GM10266 (cell line): ENCODE measurements at regions not wholly inside any gene's neighbourhood (a gene's known extent, or its start where the extent isn't known, plus 50 kb on each side); places are given as distances from the start of the nearest gene placed in this dataset.

Experiments
- DNase-seq: peaks from one replicate; pipeline ENCODE4 v3.0.0; 2012; ENCODE audit errors: extremely low spot score
- TF ChIP-seq, protein P1 (sequence below): IDR thresholded peaks from 2 replicates; pipeline ENCODE4 v1.5.1; 2012; ENCODE audit warnings: mild to moderate bottlenecking, low read depth; ENCODE audit not compliant: control insufficient read depth, insufficient read depth; ENCODE audit errors: missing control alignments

DNA sequence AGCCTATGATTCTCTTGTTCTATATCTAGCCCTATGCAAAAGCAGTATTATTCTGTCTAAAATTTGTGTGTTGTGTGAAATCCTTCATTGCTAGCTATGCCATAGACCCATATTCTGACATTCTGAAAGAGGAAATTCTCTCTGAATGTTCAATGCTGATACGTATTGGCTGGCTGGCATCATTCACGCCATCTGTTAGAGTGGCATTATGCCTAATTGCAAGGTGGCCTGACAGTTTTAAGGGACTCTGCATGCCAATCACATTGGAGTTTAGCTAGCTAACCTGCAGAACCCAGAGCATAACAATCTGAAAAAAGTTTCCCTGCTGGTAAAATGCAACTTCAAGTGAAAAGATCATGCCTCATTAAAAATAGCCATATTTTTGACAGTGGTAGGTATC lies 316.0 kb downstream of the SOX11 start:
- TF ChIP-seq, protein P1, sequence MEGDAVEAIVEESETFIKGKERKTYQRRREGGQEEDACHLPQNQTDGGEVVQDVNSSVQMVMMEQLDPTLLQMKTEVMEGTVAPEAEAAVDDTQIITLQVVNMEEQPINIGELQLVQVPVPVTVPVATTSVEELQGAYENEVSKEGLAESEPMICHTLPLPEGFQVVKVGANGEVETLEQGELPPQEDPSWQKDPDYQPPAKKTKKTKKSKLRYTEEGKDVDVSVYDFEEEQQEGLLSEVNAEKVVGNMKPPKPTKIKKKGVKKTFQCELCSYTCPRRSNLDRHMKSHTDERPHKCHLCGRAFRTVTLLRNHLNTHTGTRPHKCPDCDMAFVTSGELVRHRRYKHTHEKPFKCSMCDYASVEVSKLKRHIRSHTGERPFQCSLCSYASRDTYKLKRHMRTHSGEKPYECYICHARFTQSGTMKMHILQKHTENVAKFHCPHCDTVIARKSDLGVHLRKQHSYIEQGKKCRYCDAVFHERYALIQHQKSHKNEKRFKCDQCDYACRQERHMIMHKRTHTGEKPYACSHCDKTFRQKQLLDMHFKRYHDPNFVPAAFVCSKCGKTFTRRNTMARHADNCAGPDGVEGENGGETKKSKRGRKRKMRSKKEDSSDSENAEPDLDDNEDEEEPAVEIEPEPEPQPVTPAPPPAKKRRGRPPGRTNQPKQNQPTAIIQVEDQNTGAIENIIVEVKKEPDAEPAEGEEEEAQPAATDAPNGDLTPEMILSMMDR: no peak

DNA sequence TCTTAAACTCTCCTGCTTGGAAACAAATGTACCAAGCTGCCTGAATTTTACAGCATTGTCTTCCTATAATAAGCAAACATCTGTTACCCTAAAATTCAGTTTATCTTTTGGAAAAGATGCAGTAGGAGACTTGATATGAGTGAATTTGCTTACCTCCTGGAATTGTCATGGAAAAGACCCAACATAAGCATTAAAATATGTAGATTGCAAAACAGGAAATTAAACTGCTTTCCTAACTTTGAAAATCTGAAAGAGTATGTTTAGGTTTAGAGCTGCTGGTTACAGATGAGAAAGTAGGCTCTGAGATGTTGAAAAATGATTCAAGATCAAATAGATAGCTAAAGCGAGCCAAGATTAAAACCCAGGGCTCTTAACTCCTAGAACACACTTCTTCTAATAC lies 316.5 kb downstream of the SOX11 start:
- TF ChIP-seq, protein P1: no peak
- no peak for DNase-seq

More for the DNA sequence above, 316.0 kb downstream of the SOX11 start:
- DNase-seq: no peak

DNA sequence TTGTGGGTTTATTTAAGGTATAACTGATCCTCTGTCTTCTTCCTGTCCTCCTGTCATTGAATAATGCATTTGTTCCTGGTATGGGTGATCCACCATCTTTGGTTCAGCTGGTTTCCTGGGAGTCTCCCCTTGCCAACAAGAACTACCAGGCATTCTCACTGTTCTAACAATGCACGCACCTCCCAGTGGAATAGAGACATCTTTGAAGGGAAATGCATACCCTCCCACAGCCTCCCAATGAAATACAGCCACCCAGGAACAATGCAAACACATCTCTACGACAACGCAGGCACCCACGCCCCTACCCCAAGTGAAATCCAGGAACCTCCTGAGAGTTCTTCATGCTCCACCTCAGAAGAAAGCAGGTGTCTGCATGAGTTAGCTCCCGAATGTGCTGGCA lies 318.0 kb downstream of the SOX11 start:
- TF ChIP-seq, protein P1: no peak
- no peak for DNase-seq

DNA sequence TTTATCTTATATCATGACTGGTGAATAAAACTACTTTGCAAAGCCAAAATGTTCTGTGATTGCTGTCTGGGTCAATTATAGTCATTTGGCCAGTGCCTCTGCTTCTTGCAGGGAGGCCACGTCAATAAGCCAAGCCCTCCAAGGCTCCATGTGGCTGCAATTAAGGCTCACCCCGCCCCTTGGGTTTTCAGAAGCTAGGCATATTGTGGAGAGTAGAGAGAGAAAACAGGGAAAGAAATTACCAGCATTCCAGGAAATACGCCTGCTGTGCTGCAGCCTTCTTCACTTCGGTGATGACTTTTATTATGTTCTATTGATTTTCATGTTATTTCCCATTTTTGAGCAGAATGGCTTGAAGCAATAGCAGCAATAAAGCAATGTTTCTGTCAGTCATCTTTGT lies 319.7 kb downstream of the SOX11 start:
- TF ChIP-seq, protein P1: no peak
- DNase-seq: no peak

DNA sequence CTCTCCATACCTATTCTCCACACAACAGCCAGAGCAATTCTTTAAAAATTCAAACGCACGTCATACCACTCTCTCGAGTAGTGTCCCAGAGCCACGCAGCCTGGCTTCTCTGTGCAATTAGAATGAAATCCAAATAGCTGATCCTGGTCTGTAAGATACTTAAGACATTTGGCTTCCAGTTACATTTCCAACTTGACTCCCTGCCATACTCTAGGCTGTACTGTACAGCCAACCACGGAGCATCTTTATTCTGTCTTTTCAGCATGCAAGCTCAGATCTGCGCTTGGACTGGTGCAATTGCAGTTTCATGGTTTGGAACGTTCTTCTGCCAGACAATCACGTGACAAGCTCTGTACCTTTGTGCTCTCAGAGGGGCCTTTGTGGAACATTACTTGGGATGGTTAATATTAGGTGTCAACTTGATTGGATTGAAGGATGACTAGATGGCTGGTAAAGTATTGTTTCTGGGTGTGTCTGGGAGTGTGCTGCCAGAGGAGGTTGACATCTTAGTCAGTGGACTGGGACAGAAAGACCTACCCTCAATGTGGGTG lies 325.6 kb downstream of the SOX11 start:
- TF ChIP-seq, protein P1: no peak
- DNase-seq: no peak

DNA sequence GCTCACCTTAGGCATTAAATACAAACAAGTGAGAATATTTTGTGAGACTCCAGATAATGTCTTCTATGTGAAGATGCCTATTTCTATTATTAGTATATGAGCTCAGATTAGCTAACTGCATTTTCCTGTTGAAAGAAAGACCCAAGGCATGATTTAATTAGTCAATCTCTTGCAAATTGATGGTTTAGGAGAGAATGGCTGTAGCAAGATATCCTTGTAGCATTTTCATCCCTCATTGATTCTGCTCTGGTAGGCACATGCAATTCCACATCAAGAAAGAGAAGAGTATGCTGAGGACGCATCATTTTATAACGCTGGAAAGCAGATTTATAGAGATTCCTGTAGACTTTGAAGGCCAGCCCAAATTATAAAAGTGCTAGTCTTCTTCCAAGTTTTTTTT lies 332.0 kb downstream of the SOX11 start:
- TF ChIP-seq, protein P1: no peak
- no peak for DNase-seq

DNA sequence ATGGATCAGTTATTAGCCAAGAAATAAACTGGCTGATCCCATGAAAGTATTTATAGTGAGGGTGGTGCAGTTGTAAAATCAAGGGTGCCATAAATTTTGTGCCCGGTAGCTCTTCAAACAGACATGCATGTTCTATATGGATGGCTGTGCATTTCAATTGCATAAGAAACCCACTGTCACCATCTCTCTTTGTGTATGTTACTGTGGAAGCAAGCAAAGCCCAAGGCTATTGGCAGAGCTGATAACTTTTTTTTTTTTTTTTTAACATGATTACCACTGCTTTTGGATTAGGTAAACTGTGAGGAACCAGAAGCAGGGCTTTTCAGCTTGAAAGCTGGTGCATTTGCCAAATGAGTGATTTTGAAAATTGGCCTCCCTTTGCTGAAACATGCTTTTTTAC lies 332.6 kb downstream of the SOX11 start:
- DNase-seq: no peak
- TF ChIP-seq, protein P1: no peak
